ENCODE measurements at regions not wholly inside any gene's neighbourhood (a gene's known extent, or its start where the extent isn't known, plus 50 kb on each side); places are given as distances from the start of the nearest gene placed in this dataset.

DNA sequence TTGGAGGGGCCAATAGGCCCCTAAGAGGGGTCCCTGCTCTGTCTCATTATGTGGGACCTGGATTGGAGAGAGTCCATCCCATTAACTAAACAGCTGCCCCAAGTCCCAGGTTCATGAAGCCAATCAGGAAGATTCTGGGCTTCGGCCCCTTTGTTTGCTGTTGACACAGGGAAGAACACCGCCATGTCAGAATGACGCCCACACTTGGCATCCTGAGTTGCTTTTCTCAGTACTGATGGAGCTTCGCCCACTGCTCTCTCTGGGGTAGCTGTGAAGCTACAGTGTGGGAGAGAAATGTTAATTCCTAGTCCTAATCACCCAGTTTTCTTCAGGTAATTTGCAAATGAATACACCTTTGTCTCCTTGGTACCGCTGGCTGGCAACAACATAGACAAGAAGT, 264.7 kb downstream of the GLRX3 start:
- TF ChIP-seq CTCF (conservative IDR thresholded peaks at IDR 0.05; ENCODE audit: low read depth, low read length) = no peak
- no peak for TF ChIP-seq EZH2 (IDR thresholded peaks at IDR 0.05; ENCODE audit: borderline replicate concordance, low read depth, low read length, poor library complexity, severe bottlenecking)

All from A673 (cell line).